Epithelial cell of esophagus (primary cell): ENCODE measurements at regions not wholly inside any gene's neighbourhood (a gene's known extent, or its start where the extent isn't known, plus 50 kb on each side); places are given as distances from the start of the nearest gene placed in this dataset.

Experiments
- DNase-seq: peaks from one replicate; pipeline ENCODE4 v3.0.0; 2010; ENCODE audit warnings: low read depth
- H3K4me3 ChIP-seq: 2 replicates; pipeline ENCODE4 v1.5.1; 2011; ENCODE audit warnings: mild to moderate bottlenecking, low read length, control low read depth
- CTCF ChIP-seq: IDR thresholded peaks from 2 replicates; pipeline ENCODE4 v1.5.1; 2011; ENCODE audit warnings: low read depth, mild to moderate bottlenecking, low read length, control low read depth, inconsistent platforms; ENCODE audit not compliant: insufficient read depth; ENCODE audit errors: missing control alignments

GRCh38 chr11:134685793-134686380 lies 273.8 kb upstream of the B3GAT1 start:
- H3K4me3 ChIP-seq: no peak overlapping the region
- TF ChIP-seq CTCF: no peak
- no peak for DNase-seq

- no peak overlapping the region for H3K4me3 ChIP-seq
- no peak for TF ChIP-seq CTCF
- no peak for DNase-seq
These were observed 272.5 kb upstream of the B3GAT1 start for GRCh38 chr11:134684576-134684975.

- no peak for DNase-seq
- no peak overlapping the region for H3K4me3 ChIP-seq
- no peak for TF ChIP-seq CTCF
These were observed 271.8 kb upstream of the B3GAT1 start for GRCh38 chr11:134683860-134684259.

GRCh38 chr11:134682577-134682976 lies 270.5 kb upstream of the B3GAT1 start:
- TF ChIP-seq CTCF: no peak
- no peak for DNase-seq

GRCh38 chr11:134679592-134679991 lies 267.6 kb upstream of the B3GAT1 start:
- no peak for TF ChIP-seq CTCF
- no peak for DNase-seq
- H3K4me3 ChIP-seq: no peak overlapping the region

More at GRCh38 chr11:134682577-134682976, 270.5 kb upstream of the B3GAT1 start:
- H3K4me3 ChIP-seq: no peak overlapping the region

GRCh38 chr11:134678744-134679143 lies 266.7 kb upstream of the B3GAT1 start:
- no peak for DNase-seq
- H3K4me3 ChIP-seq: no peak overlapping the region
- no peak for TF ChIP-seq CTCF

GRCh38 chr11:134677891-134678551 lies 266.0 kb upstream of the B3GAT1 start:
- TF ChIP-seq CTCF: no peak
- H3K4me3 ChIP-seq: no peak overlapping the region
- DNase-seq: no peak
